ENCODE measurements at regions not wholly inside any gene's neighbourhood (a gene's known extent, or its start where the extent isn't known, plus 50 kb on each side); places are given as distances from the start of the nearest gene placed in this dataset.

DNA sequence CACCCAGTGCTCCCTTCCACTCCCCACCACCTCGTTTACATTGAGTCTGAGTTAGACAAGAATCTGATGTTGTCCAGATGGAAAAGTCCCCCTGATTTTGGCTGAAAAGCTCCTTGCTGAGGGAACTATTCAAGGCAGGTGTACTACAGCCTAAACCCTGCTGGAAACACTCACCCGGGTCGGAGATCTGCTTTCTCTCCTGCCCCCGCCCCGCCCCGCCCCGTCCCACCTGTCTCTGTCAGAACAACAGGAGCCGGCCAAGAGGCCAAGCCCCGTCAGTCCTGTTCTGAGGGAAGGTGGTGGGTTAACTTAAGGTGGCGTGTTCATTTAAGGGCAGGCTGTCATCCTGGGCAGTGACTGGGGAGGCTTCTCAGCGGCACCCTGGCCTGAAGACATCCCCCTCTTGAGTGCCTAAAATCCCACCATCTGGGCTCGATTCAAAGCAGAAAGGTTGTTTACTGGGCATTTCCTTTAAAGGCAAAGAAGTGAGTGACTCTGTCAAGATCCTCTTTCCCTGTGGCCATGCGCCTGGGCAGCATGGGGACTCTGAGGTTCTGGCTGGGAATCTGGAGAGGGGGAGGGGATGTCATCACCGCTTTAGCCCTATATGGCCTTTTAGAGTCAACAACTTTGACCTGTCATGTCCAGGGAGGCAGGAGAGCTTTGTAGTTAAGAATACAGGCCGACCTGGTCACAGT is 71.1 kb upstream of the NEURL1B start:
- TF ChIP-seq, protein P1, sequence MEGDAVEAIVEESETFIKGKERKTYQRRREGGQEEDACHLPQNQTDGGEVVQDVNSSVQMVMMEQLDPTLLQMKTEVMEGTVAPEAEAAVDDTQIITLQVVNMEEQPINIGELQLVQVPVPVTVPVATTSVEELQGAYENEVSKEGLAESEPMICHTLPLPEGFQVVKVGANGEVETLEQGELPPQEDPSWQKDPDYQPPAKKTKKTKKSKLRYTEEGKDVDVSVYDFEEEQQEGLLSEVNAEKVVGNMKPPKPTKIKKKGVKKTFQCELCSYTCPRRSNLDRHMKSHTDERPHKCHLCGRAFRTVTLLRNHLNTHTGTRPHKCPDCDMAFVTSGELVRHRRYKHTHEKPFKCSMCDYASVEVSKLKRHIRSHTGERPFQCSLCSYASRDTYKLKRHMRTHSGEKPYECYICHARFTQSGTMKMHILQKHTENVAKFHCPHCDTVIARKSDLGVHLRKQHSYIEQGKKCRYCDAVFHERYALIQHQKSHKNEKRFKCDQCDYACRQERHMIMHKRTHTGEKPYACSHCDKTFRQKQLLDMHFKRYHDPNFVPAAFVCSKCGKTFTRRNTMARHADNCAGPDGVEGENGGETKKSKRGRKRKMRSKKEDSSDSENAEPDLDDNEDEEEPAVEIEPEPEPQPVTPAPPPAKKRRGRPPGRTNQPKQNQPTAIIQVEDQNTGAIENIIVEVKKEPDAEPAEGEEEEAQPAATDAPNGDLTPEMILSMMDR (IDR thresholded peaks at IDR 0.05), result no peak
- no peak for TF ChIP-seq POLR2A (IDR thresholded peaks at IDR 0.05)
